ENCODE measurements at regions not wholly inside any gene's neighbourhood (a gene's known extent, or its start where the extent isn't known, plus 50 kb on each side); places are given as distances from the start of the nearest gene placed in this dataset.

- ATAC-seq (no peak), DNase-seq (no peak)
- Histone ChIP-seq H3K27ac (no peak overlapping the region), H3K4me3 (no peak overlapping the region), H3K36me3 (no peaks in the 10 kb centered on the region), H3K9me3 (no peaks in the 10 kb centered on the region), H3K27me3 (peaks cover 0 to 14% (median 0%) of the 10 kb centered on the region in 7 donors), H3K4me1 (no peaks in the 10 kb centered on the region)
- no peak for TF ChIP-seq CTCF (IDR thresholded peaks at IDR 0.05)
- intact Hi-C loops (cut with DNase I) = no loop called here
These were observed 560.5 kb downstream of the MID1IP1 start for GRCh38 chrX:39361736-39362135.

DNA sequence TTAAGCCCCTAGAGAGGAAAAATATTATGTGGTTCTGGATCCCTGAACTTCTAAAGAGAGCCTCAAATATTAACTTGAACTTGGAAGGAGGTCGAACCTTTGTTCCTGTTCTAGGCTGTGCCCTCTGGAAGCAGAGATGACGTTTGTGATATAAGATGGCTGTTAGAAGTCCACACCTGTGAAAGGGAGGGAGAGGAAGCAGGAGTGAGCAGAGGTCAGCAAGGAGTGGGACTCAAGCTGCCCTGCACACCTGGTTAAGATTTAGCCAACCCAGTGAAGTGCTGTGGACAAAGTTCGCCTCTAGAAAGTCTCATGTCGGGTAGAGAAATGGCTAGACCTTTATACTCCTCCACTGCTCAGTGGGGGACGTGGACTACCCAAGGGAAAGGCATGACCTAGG, 566.2 kb downstream of the MID1IP1 start:
- no peaks in the 10 kb centered on the region for H3K9me3 ChIP-seq
- 84 to 94% methylated on average over 3 to 5 of the region's 5 CpGs for WGBS, 2 donors
- peaks cover 0 to 18% (median 0%) of the 10 kb centered on the region in 7 donors for H3K27me3 ChIP-seq
- no peaks in the 10 kb centered on the region for H3K4me1 ChIP-seq
- no peak overlapping the region for H3K27ac ChIP-seq
- no peak for ATAC-seq
- no peak overlapping the region for H3K4me3 ChIP-seq
- DNase-seq = no peak
- intact Hi-C loops (cut with DNase I) = no loop called here
- TF ChIP-seq CTCF (IDR thresholded peaks at IDR 0.05) = no peak
- no peaks in the 10 kb centered on the region for H3K36me3 ChIP-seq

GRCh38 chrX:39372115-39372514, 570.9 kb downstream of the MID1IP1 start:
- no peaks in the 10 kb centered on the region for H3K4me1 ChIP-seq
- intact Hi-C loops (cut with DNase I) = no loop called here
- TF ChIP-seq CTCF (IDR thresholded peaks at IDR 0.05) = no peak
- H3K36me3 ChIP-seq = no peaks in the 10 kb centered on the region
- DNase-seq = no peak
- 54 to 68% methylated on average over 3 of the region's 3 CpGs for WGBS, 2 donors
- H3K27ac ChIP-seq = no peak overlapping the region
- no peaks in the 10 kb centered on the region for H3K9me3 ChIP-seq
- no peak overlapping the region for H3K4me3 ChIP-seq
- H3K27me3 ChIP-seq = peaks cover 0 to 34% (median 0%) of the 10 kb centered on the region in 7 donors
- ATAC-seq = no peak

DNA sequence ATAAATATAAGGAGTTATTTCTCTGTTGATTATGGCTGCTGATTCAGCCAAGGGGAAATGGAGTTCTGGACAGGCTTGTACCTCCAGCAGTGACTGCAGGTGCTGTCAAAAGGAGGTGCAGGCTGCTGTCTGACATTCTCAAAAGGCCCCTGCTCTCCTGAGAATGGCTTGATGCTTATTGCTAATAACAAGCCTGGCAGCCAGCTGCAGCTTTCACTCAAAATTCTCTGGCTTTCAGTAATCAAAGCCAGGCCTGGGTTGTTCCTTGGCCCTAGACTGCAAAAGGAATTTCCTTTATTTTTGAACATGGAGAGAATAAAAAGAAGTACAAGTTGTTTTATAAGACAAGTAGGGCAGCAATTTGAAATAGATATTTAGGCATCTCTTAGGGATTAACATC, 575.9 kb downstream of the MID1IP1 start:
- Histone ChIP-seq H3K27ac (no peak overlapping the region), H3K36me3 (no peaks in the 10 kb centered on the region), H3K27me3 (peaks cover 0 to 30% (median 0%) of the 10 kb centered on the region in 7 donors), H3K9me3 (no peaks in the 10 kb centered on the region), H3K4me1 (no peaks in the 10 kb centered on the region), H3K4me3 (no peak overlapping the region)
- no peak for ATAC-seq
- DNase-seq = no peak
- intact Hi-C loops (cut with DNase I) = no loop called here
- TF ChIP-seq CTCF (IDR thresholded peaks at IDR 0.05) = no peak

DNA sequence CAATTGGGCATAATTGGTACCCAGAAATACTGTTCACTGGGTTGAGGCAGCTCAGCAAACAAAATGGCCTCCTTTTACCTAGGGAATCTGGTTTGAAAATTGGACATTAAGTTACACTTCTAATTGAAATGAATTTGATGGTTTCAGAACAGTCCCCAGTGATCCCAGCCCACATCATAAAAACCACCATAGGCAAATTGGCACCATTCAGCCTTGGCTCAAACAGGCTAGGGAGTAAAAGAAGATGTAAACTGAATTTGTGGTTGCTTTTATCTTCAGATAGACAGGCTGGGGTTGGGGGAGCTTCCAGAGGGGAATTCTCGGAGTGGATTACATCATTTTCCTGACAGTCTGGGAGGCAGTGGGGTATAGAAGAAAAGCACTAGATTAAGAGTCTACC, 576.5 kb downstream of the MID1IP1 start:
- ATAC-seq = no peak

More for the DNA sequence above, 576.5 kb downstream of the MID1IP1 start:
- no peak for TF ChIP-seq CTCF (IDR thresholded peaks at IDR 0.05)
- no peak overlapping the region for H3K27ac ChIP-seq
- peaks cover 0 to 34% (median 0%) of the 10 kb centered on the region in 7 donors for H3K27me3 ChIP-seq
- no peak overlapping the region for H3K4me3 ChIP-seq
- intact Hi-C loops (cut with DNase I) = no loop called here
- DNase-seq = no peak
- no peaks in the 10 kb centered on the region for H3K9me3 ChIP-seq
- WGBS, 2 donors = 83 to 89% methylated on average over 1 of the region's 1 CpG
- H3K36me3 ChIP-seq = no peaks in the 10 kb centered on the region
- H3K4me1 ChIP-seq = no peaks in the 10 kb centered on the region

All from heart right ventricle (tissue), 16 donors.